ENCODE measurements at regions not wholly inside any gene's neighbourhood (a gene's known extent, or its start where the extent isn't known, plus 50 kb on each side); places are given as distances from the start of the nearest gene placed in this dataset.

GRCh38 chr6:132900849-132901248, 86.5 kb downstream of the RPS12 start:
- H3K79me1 ChIP-seq (ENCODE audit: insufficient read depth, low read depth, low read length, poor library complexity, severe bottlenecking) = no peaks in the 10 kb centered on the region
- Mint-ChIP-seq H3K4me1 (peaks cover 8 to 17% of the 10 kb centered on the region in 2 experiments), H3K4me3 (no peak overlapping the region), H3K36me3 (ENCODE audit: insufficient read depth in 1 of 3, low read depth in 3 of 3) (no peaks in the 10 kb centered on the region), H3K27me3 (ENCODE audit: low read depth) (no peaks in the 10 kb centered on the region), H3K27ac (peak overlapping the region in 2 of 3 experiments; percentile 2 to 34; a peak in 1 of 7 replicates), H3K9me3 (no peaks in the 10 kb centered on the region)
- H3K18ac ChIP-seq (ENCODE audit: insufficient read length, low read depth, low read length) = no peak overlapping the region
- no peak overlapping the region for H3K27ac ChIP-seq (ENCODE audit: insufficient read length, low read depth, low read length)
- H4K5ac ChIP-seq (ENCODE audit: insufficient read length, low read depth, low read length) = no peak overlapping the region
- no peak for DNase-seq
- H3K79me2 ChIP-seq (ENCODE audit: insufficient read depth, low read length) = no peaks in the 10 kb centered on the region
- no peaks in the 10 kb centered on the region for H3K9me3 ChIP-seq (ENCODE audit: control insufficient read depth, low read depth, low read length)
- no peak for TF ChIP-seq CTCF (conservative IDR thresholded peaks at IDR 0.05)
- no peaks in the 10 kb centered on the region for H3K27me3 ChIP-seq (ENCODE audit: insufficient read depth, low read length)
- no peak overlapping the region for H3K9ac ChIP-seq (ENCODE audit: extremely low read depth, insufficient read length, low read length)
- H3K4me1 ChIP-seq (ENCODE audit: insufficient read depth, low read length) = no peaks in the 10 kb centered on the region
- no peak overlapping the region for H2AK5ac ChIP-seq (ENCODE audit: insufficient read length, low read length)
- no peak overlapping the region for H2AFZ ChIP-seq (ENCODE audit: low read length)
- H3K56ac ChIP-seq (ENCODE audit: insufficient read length, low read depth, low read length) = no peak overlapping the region
- H3K4me2 ChIP-seq (ENCODE audit: insufficient read depth, insufficient read length, low read length) = no peak overlapping the region
- no peak overlapping the region for H2BK15ac ChIP-seq (ENCODE audit: low read depth, low read length)
- H2BK5ac ChIP-seq (ENCODE audit: insufficient read length, low read length) = no peak overlapping the region
- no CpG with 5 or more reads among the region's 2 CpGs for WGBS (ENCODE audit: extremely low coverage, insufficient read length, low lambda C conversion rate)
- H2BK12ac ChIP-seq (ENCODE audit: insufficient read length, low read depth, low read length) = no peak overlapping the region
- no peak overlapping the region for H3K4ac ChIP-seq (ENCODE audit: low read depth, low read length)
- no peak overlapping the region for H4K8ac ChIP-seq (replicated peaks; ENCODE audit: insufficient read length, low read depth, low read length)
- no peak overlapping the region for H4K91ac ChIP-seq (ENCODE audit: insufficient read length, low read depth, low read length)
- no peak overlapping the region for H3T11ph ChIP-seq (ENCODE audit: low read length)
- H2BK20ac ChIP-seq (ENCODE audit: low read depth, low read length, poor library complexity, severe bottlenecking) = no peak overlapping the region
- no peak overlapping the region for H3K14ac ChIP-seq (ENCODE audit: insufficient read depth, low read length)
- H3K23me2 ChIP-seq (ENCODE audit: insufficient read length, low read depth, low read length, poor library complexity, severe bottlenecking) = no peaks in the 10 kb centered on the region
- H4K20me1 ChIP-seq (ENCODE audit: control insufficient read depth, insufficient read depth, insufficient read length) = no peaks in the 10 kb centered on the region
- no peak overlapping the region for H3K23ac ChIP-seq (ENCODE audit: insufficient read length, low read depth, low read length)
- H2BK120ac ChIP-seq (ENCODE audit: low read depth, low read length, poor library complexity, severe bottlenecking) = no peak overlapping the region
